PC-9 (cell line): ENCODE measurements at regions not wholly inside any gene's neighbourhood (a gene's known extent, or its start where the extent isn't known, plus 50 kb on each side); places are given as distances from the start of the nearest gene placed in this dataset.

Source experiments
- EZH2 ChIP-seq: fragments of 200-600 bp; sonication (generic); IDR thresholded peaks from 2 replicates; pipeline ENCODE4 v1.8.0; 2017; ENCODE audit warnings: antibody characterized with exemption, low read depth
- TF ChIP-seq, protein P1 (sequence below): fragments of 200-600 bp; sonication (generic); conservative IDR thresholded peaks from 2 replicates; pipeline ENCODE4 v1.6.1; 2017; ENCODE audit warnings: mixed run types, antibody characterized with exemption, mild to moderate bottlenecking, moderate library complexity

DNA sequence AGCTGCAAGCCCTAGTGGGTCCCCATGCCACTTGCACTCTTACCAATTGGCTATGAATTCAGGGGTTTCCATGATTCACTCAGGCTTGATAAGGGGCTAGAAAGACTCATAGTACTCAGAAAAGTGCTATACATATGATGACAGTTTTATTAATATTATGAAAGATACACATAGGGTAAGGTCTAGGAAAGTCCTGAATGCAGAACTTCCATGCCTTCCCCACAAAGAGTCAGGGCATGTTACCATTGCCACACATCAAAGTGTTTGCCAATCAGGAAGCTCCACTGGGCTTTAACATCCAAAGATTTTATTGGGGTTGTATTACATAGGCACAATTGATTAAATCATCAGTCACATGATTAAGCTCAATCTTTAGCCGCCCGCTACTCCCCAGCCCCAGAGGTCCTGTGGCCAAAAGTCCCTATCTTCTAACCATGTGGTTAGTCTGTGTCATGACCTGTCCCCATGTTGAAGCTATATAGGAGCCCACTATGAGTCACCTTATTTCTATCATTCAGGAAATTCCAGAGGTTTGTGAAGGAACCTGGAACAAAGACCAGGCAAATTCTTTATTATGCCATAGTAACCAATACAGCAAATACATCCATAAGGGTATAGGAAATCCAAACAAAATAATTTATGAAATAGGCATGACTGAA is 635.6 kb downstream of the STPG2 start:
- no peak for TF ChIP-seq EZH2
- TF ChIP-seq, protein P1, sequence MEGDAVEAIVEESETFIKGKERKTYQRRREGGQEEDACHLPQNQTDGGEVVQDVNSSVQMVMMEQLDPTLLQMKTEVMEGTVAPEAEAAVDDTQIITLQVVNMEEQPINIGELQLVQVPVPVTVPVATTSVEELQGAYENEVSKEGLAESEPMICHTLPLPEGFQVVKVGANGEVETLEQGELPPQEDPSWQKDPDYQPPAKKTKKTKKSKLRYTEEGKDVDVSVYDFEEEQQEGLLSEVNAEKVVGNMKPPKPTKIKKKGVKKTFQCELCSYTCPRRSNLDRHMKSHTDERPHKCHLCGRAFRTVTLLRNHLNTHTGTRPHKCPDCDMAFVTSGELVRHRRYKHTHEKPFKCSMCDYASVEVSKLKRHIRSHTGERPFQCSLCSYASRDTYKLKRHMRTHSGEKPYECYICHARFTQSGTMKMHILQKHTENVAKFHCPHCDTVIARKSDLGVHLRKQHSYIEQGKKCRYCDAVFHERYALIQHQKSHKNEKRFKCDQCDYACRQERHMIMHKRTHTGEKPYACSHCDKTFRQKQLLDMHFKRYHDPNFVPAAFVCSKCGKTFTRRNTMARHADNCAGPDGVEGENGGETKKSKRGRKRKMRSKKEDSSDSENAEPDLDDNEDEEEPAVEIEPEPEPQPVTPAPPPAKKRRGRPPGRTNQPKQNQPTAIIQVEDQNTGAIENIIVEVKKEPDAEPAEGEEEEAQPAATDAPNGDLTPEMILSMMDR: no peak
